RWPE1 (cell line): ENCODE measurements at regions not wholly inside any gene's neighbourhood (a gene's known extent, or its start where the extent isn't known, plus 50 kb on each side); places are given as distances from the start of the nearest gene placed in this dataset.

Experiments
- CTCF ChIA-PET: fragments of 350-600 bp; sonication (Branson Sonifier 250); formaldehyde crosslinking; extraction: SDS; loops from one replicate; lab custom pipeline; 2021; lab: Yijun Ruan, JAX
- POLR2A ChIA-PET: fragments of 400-600 bp; formaldehyde crosslinking; extraction: SDS; loops from one replicate; lab custom pipeline; 2020; ENCODE audit warnings: antibody characterized with exemption; ENCODE audit not compliant: low non-redundant PET; lab: Yijun Ruan, JAX
- DNase-seq: peaks from one replicate; pipeline ENCODE4 v3.0.0; 2012; ENCODE audit warnings: low spot score
- H3K27ac ChIP-seq: fragments of 450-650 bp; 2 replicates; pipeline ENCODE4 v1.5.1; 2017
- TF ChIP-seq, protein P1 (sequence below): fragments of 450-650 bp; conservative IDR thresholded peaks from 2 replicates; pipeline ENCODE4 v1.5.1; 2017; ENCODE audit warnings: low read depth, mild to moderate bottlenecking

DNA sequence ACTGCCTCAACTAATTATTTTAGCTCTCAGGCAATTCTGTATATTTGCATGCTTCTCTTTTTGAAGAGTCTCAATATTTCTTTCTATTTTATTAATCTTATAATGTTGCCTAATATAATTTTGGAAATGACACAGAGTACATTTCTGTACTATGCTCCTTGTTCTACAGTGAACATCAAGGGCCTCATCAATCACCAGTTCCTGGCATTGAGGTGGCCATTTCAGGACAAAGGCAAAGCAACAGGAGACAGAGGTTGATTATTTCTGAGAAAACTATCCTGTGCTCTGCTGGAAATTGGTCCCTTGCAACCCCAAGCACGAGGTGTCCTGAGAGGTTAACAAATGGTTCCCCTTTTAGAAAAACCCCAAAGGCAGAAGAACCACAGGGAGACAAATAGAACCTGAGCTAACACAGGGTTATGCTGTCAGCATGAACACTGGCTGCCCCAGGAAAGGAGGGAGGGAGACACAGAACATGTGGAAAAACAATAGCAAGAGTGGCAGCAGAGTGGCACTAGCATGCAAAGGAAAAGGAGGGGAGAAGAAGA lies 63.9 kb upstream of the VAV3 start:
- TF ChIP-seq, protein P1, sequence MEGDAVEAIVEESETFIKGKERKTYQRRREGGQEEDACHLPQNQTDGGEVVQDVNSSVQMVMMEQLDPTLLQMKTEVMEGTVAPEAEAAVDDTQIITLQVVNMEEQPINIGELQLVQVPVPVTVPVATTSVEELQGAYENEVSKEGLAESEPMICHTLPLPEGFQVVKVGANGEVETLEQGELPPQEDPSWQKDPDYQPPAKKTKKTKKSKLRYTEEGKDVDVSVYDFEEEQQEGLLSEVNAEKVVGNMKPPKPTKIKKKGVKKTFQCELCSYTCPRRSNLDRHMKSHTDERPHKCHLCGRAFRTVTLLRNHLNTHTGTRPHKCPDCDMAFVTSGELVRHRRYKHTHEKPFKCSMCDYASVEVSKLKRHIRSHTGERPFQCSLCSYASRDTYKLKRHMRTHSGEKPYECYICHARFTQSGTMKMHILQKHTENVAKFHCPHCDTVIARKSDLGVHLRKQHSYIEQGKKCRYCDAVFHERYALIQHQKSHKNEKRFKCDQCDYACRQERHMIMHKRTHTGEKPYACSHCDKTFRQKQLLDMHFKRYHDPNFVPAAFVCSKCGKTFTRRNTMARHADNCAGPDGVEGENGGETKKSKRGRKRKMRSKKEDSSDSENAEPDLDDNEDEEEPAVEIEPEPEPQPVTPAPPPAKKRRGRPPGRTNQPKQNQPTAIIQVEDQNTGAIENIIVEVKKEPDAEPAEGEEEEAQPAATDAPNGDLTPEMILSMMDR, result no peak
- POLR2A ChIA-PET, result no interaction called here
- CTCF ChIA-PET, result interaction anchor here (0.7 kb wide), 1 partner anchor 40 kb away, joined by 3 read pairs; no protein-coding TSS in a partner anchor
- H3K27ac ChIP-seq, result no peak overlapping the region
- DNase-seq, result no peak

- ChIA-PET POLR2A (no interaction called here), CTCF (no interaction called here)
- TF ChIP-seq, protein P1, result no peak
- DNase-seq, result no peak
- H3K27ac ChIP-seq, result no peak overlapping the region
Measured at GRCh38 chr1:108027389-108027788, 62.4 kb upstream of the VAV3 start.

GRCh38 chr1:108017698-108018097 lies 52.7 kb upstream of the VAV3 start:
- H3K27ac ChIP-seq, result no peak overlapping the region
- ChIA-PET CTCF (interaction anchor here (0.5 kb wide), 1 partner anchor 24 kb away, joined by 5 read pairs; no protein-coding TSS in a partner anchor), POLR2A (no interaction called here)
- TF ChIP-seq, protein P1, result no peak
- peak; percentile 12 for DNase-seq

DNA sequence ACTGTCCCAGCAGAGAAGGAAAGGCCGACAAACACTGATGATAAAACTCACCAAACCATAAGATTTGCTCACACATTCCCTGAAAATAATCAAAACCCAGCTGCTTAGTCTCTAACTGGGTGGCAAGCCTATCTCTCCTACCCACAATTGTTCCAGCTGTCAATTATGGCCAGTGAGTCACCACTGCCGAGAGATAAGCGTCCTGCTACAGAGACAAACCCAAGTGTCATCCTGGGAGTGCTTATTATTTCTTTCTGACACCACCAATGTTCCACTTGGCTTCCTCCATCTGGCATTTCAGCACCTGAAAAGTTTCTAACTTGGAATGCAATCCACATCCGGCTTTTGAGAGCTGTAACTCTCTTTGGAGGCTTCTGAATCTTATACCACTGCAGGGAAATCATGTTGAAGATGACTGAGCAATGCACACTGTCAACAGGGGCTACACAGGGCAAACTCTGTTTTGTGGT lies 51.5 kb upstream of the VAV3 start:
- peak overlapping the region; percentile 81 for H3K27ac ChIP-seq
- POLR2A ChIA-PET, result no interaction called here
- peak; percentile 79 for DNase-seq
- TF ChIP-seq, protein P1, result no peak
- CTCF ChIA-PET, result no interaction called here
